Activated CD8-positive, alpha-beta memory T cell treated with anti-CD3 and anti-CD28 coated beads, Interleukin-2, amount 50 U/mL, for 1 hour (primary cell): ENCODE measurements at regions not wholly inside any gene's neighbourhood (a gene's known extent, or its start where the extent isn't known, plus 50 kb on each side); places are given as distances from the start of the nearest gene placed in this dataset.

Experiments used
- DNase-seq: peaks from one replicate; pipeline ENCODE4 v3.0.0-alpha.2; 2020; ENCODE audit errors: extremely low read depth

GRCh38 chr2:128401680-128402079, 83.0 kb upstream of the HS6ST1 start:
- no peak for DNase-seq

DNA sequence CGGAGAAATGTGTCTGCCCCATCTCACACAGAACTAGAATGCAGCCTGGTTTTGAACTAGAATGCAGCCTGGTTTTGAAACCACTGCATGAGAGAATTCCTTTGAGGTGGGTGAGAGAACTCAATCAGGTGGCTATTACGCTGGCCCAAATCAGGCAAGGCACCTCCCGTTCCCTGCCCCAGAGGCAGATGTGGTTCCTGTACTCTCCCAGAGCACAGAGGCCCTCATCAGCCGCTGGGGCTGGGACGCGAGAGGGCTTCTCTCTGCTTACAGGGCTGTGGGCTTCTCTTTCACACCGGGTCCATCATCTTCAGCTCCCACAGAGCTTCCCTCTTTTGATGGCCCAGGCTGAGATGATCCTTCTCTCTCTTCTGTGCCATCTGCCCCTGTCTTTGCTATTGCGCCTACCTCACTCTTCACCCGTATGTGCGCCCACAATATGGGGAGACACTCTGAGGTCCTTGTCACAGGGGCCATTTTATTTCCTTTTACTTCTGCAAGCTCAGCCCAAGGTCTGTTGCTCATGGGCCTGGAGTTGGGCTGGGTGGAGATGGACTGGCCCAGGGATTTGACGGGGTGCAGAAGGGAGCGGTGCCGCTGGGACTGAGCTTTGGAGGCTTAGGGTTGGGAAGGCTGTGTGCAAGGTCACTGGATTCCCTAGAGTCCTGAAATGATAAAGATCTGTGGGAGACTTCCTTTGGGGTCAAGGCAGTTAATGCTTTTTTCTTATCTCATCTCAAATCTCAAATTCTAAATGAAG, 84.4 kb upstream of the HS6ST1 start:
- DNase-seq = no peak

DNA sequence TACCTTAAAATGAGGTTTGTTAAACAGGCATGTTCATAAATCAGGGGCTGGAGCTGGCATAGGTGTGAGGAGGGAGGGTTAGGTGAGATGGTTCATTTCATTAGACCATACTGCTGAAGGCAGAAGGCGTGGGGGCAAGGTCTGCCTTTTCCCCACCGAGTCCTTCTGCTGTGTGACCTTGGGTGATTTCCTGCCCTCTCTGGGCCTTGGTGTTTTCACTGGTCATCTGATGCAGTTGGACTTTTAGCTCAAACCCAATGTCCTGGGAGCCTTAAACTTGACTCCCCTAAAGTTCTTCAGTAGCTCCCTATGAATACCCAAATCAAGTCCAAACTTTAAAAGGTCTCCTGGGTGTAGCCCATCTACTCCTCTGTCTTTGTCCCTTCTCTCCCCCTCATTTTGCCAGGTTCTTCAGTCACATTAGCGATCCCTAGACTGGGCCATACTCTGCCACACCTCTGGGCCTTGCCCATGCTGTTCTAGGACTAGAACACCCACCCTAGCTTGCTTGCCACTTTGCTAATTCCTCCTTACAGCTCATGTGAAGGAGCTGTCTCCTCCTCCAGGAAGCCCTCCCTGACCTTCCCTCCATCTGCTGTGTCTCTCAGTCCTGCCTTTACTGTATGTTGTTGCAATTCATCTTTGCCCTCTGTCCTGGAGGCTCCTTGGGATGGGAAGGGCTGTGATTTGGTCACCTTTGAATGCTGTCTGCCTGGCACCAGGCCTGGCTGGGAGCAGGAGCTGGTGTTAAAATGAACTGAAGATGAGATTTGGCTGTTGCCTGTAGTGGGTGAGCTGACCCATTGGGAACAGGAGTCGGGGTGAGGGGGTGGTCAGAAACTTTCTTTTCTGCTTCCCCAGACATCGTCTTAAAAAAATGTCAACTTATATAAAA, 85.4 kb upstream of the HS6ST1 start:
- no peak for DNase-seq

DNA sequence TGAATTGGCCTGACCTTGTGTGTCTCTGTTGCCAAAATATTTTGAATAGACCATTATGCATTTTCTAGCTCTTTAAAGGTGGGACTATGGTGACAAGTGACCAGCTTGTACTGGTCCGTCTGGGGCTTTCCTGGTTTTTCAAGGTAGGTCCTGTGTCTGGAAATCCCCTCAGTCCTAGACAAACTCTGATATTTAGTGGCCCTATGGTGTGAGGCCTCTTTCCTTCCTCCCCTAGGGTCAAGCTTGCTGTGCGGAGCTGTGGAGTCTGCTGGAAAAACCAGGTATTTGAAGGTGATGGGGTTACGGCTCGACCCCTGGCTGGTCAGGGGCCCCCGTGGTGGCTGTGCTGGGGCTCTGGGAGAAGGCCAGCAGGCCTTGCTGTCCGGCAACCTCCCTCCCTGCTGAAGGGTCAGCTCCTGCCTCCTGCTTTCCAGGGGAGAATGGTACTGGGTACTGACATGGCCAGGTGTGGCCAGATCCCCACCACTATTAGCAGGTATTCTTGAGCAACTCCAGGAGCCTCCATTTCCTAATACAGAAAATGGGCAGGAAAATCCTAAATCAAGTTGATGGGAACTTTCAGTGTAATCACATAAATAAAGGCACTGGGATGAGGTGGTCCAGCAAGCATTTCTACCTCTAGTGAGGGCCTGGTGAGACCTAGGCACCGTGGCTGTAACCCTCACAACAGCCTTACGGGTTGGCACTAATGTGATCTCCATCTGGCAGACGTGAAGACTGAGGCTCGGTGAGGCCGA, 86.2 kb upstream of the HS6ST1 start:
- DNase-seq = no peak

- DNase-seq = no peak
Measured at GRCh38 chr2:128405467-128405900, 86.8 kb upstream of the HS6ST1 start.

DNA sequence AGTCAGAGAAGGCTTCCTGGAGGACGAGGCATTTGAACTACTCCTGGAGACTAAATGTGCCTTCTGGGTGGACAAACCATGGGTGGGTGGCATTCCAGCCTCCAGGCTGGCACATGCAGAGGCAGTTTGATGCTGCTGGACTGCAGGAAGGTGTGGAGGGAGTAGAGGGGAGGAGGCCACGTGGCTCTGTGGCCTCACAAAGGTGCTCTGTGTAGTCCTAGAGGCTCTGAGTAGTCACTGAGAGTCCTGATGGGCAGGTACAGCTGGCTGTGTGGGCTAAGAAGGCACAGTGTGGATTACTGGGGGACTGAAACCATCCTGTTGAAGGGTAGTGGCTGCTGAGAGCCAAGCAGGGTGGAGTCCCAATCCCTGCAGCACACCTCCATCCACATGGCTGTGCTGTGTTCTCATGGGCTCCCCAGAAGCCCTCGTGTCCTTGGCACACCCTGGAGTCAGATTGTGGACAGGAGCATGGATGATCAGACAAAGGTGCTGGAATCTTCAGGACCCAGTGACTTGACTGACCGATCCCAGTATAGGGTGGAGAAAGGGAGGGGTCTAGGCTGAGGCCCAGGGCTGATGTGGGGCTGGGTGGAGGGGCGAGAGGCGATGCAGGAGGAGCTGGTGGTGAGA, 87.4 kb upstream of the HS6ST1 start:
- no peak for DNase-seq

- no peak for DNase-seq
Measured at GRCh38 chr2:128406736-128407554, 88.3 kb upstream of the HS6ST1 start.

- DNase-seq = no peak
Measured at GRCh38 chr2:128408349-128409305, 90.0 kb upstream of the HS6ST1 start.

GRCh38 chr2:128409326-128410034, 90.8 kb upstream of the HS6ST1 start:
- no peak for DNase-seq

GRCh38 chr2:128410035-128410757, 91.5 kb upstream of the HS6ST1 start:
- DNase-seq = no peak

DNA sequence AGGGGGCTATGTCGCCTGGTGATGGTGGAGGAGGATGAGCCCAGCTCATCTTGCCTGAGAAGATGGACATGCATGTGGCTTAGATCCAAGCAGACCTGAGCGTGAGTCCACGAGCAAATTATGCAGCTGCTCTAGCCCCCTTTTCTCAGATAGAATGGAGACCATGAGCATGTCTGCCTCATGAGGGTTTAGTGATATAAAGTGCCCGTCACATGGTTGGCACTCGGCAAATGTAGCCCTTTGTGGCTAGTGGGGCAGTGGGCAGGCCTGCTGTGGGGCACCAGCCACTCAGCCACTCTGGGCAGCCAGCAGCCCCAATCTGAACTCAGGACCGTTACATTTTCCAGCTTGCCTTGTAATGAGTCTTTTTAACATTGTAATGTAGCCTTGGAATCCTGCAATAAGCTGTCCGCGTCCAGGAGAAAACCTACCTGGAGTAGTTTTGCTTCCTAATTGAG, 92.1 kb upstream of the HS6ST1 start:
- no peak for DNase-seq

GRCh38 chr2:128411431-128411830, 92.8 kb upstream of the HS6ST1 start:
- DNase-seq = no peak

GRCh38 chr2:128412181-128412871, 93.7 kb upstream of the HS6ST1 start:
- no peak for DNase-seq

DNA sequence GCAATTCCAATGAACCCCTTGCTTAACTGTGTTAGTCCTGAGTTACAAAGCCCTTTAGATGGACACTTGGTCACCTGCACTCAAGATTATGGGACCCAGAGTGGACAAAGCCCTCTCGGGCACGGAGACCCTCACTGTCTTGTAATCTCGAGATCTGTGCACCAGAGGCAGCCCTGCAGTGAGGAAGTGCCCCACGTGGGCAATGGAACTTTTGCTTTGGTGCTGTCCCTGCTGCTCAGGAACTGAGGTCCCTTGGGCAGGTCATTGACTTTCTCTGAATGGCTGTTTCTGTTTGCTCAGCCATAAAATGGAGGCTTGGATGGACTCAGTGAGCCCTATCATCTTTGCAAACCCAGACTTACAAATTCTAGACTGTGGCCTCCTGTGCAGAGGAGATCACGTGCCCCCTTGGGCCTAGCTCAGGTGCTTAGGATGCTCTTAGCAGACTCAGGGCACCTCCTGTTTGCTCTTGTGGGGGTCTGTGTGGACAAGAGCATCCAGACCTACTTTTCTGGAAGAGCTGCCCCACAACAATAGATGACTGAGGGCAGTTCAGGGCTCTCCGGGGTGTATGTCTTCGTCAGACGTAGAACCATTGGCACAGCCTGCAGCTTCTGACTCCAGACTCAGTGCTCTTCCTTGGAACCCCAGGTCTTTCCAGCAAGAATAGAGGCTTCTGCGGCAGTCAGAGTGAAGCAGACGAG, 94.5 kb upstream of the HS6ST1 start:
- DNase-seq = no peak

GRCh38 chr2:128413718-128414341, 95.2 kb upstream of the HS6ST1 start:
- DNase-seq = no peak

DNA sequence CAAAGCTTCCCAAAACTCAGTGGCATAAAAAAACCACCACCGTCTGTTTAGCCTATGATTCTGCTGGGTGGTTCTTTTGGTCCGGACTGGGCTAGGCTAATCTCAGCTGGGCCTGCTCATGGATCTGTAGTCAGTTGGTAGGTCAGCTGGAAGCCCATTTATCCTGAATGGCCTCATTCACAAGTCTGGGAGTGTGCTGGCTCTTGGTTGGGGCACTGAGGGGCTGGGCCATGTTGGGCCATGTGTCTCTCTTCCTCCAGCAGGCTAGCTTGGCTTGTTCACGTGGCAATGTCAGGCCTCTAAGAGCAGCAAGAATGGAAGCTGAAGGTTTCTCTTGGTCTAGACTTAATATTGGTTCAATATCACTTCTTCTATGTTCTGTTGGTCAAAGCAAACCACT, 95.7 kb upstream of the HS6ST1 start:
- DNase-seq = no peak
